IMR-90 (cell line): ENCODE measurements at regions not wholly inside any gene's neighbourhood (a gene's known extent, or its start where the extent isn't known, plus 50 kb on each side); places are given as distances from the start of the nearest gene placed in this dataset.

ENCODE experiments used
- ATAC-seq: fragments of 200-7000 bp; cut with Tn5 transposase; 2 replicates; pipeline ENCODE4 v1.9.1; 2020; ENCODE audit warnings: low read depth, mild to moderate bottlenecking, moderate library complexity
- BruUV-seq: library from RNA; stranded (reverse); fragments of 400-500 nt; replicated peaks from 2 replicates; lab custom pipeline; 2021; lab: Mats Ljungman, UMichigan
- CTCF ChIA-PET: fragments of 300-600 bp; formaldehyde crosslinking; extraction: SDS; loops from one replicate; lab custom pipeline; 2021; ENCODE audit warnings: antibody characterized with exemption; lab: Yijun Ruan, JAX
- POLR2A ChIA-PET: fragments of 300-600 bp; sonication (Branson Sonifier 250); formaldehyde crosslinking; loops from one replicate; lab custom pipeline; 2022; ENCODE audit warnings: antibody characterized with exemption; ENCODE audit not compliant: unreplicated experiment; lab: Charles Lee
- DNase-seq: peaks from one replicate; pipeline ENCODE4 v3.0.0; 2013
- H2AFZ ChIP-seq: replicated peaks from 2 replicates; pipeline ENCODE3; 2013; ENCODE audit warnings: low read length, mild to moderate bottlenecking; ENCODE audit not compliant: poor library complexity
- H2AK5ac ChIP-seq: 2 replicates; pipeline ENCODE4 v1.6.1; 2013; ENCODE audit warnings: low read depth, low read length, inconsistent platforms
- H2AK9ac ChIP-seq: replicated peaks from 2 replicates; pipeline ENCODE3; 2013; ENCODE audit warnings: mild to moderate bottlenecking, low read depth, low read length, moderate library complexity; ENCODE audit not compliant: poor library complexity
- H2BK120ac ChIP-seq: 2 replicates; pipeline ENCODE4 v1.6.1; 2013; ENCODE audit warnings: low read depth, low read length, inconsistent platforms
- H2BK15ac ChIP-seq: 3 replicates; pipeline ENCODE4 v1.6.1; 2013; ENCODE audit warnings: low read depth, low read length, inconsistent platforms
- H2BK20ac ChIP-seq: 2 replicates; pipeline ENCODE4 v1.6.1; 2013; ENCODE audit warnings: low read depth, mild to moderate bottlenecking, inconsistent platforms, low read length, moderate library complexity
- H2BK5ac ChIP-seq: 2 replicates; pipeline ENCODE4 v1.6.1; 2013; ENCODE audit warnings: mild to moderate bottlenecking, low read depth, low read length, inconsistent platforms; ENCODE audit not compliant: poor library complexity, severe bottlenecking
- H3K14ac ChIP-seq: replicated peaks from 2 replicates; pipeline ENCODE4 v1.6.1; 2013; ENCODE audit warnings: low read depth, low read length, inconsistent platforms
- H3K18ac ChIP-seq: 2 replicates; pipeline ENCODE4 v1.6.1; 2013; ENCODE audit warnings: low read depth, low read length, control low read depth
- H3K23ac ChIP-seq: 2 replicates; pipeline ENCODE4 v1.6.1; 2013; ENCODE audit warnings: low read depth, low read length, inconsistent platforms
- H3K27ac ChIP-seq: 2 replicates; pipeline ENCODE4 v1.5.1; 2013; ENCODE audit warnings: mild to moderate bottlenecking, control low read depth, low read length; ENCODE audit not compliant: insufficient read depth
- H3K27me3 ChIP-seq: 2 replicates; pipeline ENCODE4 v1.6.1; 2013; ENCODE audit warnings: low read length; ENCODE audit not compliant: control insufficient read depth, insufficient read depth
- H3K36me3 ChIP-seq: 2 replicates; pipeline ENCODE4 v1.6.1; 2013; ENCODE audit warnings: low read length, mixed read lengths; ENCODE audit not compliant: control insufficient read depth, insufficient read depth
- H3K4ac ChIP-seq: 2 replicates; pipeline ENCODE4 v1.6.1; 2013; ENCODE audit warnings: low read depth, low read length, inconsistent platforms
- H3K4me1 ChIP-seq: 2 replicates; pipeline ENCODE4 v1.6.1; 2013; ENCODE audit warnings: low read length, mixed read lengths; ENCODE audit not compliant: control insufficient read depth, insufficient read depth
- H3K4me2 ChIP-seq: 2 replicates; pipeline ENCODE4 v1.6.1; 2013; ENCODE audit warnings: low read depth, mild to moderate bottlenecking, control low read depth, low read length, moderate library complexity
- H3K4me3 ChIP-seq: 2 replicates; pipeline ENCODE4 v1.5.1; 2013; ENCODE audit warnings: low read depth, mild to moderate bottlenecking, control low read depth, low read length, moderate library complexity; ENCODE audit not compliant: insufficient read depth
- H3K56ac ChIP-seq: 2 replicates; pipeline ENCODE4 v1.6.1; 2013; ENCODE audit warnings: low read length, inconsistent platforms; ENCODE audit not compliant: insufficient read depth; ENCODE audit errors: extremely low read depth
- H3K79me1 ChIP-seq, 2 experiments: 2 replicates each; pipeline ENCODE4 v1.6.1; 2013; ENCODE audit warnings: low read length in 2 of 2, inconsistent platforms in 1 of 2, low read depth in 1 of 2
- H3K9ac ChIP-seq: 2 replicates; pipeline ENCODE4 v1.6.1; 2013; ENCODE audit warnings: low read depth, low read length, control low read depth
- H3K9me1 ChIP-seq: 2 replicates; pipeline ENCODE4 v1.6.1; 2013; ENCODE audit warnings: low read length, inconsistent platforms; ENCODE audit not compliant: insufficient read depth
- H3K9me3 ChIP-seq: 2 replicates; pipeline ENCODE4 v1.6.1; 2013; ENCODE audit warnings: low read length; ENCODE audit not compliant: control insufficient read depth, insufficient read depth
- H4K20me1 ChIP-seq: 2 replicates; pipeline ENCODE4 v1.6.1; 2013; ENCODE audit warnings: low read length, inconsistent platforms; ENCODE audit not compliant: insufficient read depth
- H4K5ac ChIP-seq: 2 replicates; pipeline ENCODE4 v1.6.1; 2013; ENCODE audit warnings: mild to moderate bottlenecking, low read depth, low read length, control low read depth
- H4K8ac ChIP-seq, 2 experiments: 2 replicates each; pipeline ENCODE4 v1.6.1; 2013; ENCODE audit warnings: low read depth in 2 of 2, low read length in 2 of 2, control low read depth in 1 of 2, inconsistent platforms in 1 of 2
- H4K91ac ChIP-seq: 2 replicates; pipeline ENCODE4 v1.6.1; 2013; ENCODE audit warnings: low read depth, low read length, inconsistent platforms; ENCODE audit not compliant: insufficient read depth
- BHLHE40 ChIP-seq: fragments of 150-350 bp; IDR thresholded peaks from 2 replicates; pipeline ENCODE4 v1.6.1; 2016; ENCODE audit warnings: mild to moderate bottlenecking, low read depth, low read length
- CEBPB ChIP-seq: IDR thresholded peaks from 2 replicates; pipeline ENCODE4 v1.6.1; 2012; ENCODE audit warnings: low read depth, low read length, improper control_type of control experiment
- CHD1 ChIP-seq: IDR thresholded peaks from 2 replicates; pipeline ENCODE4 v1.6.1; 2012; ENCODE audit warnings: low read depth, low read length, improper control_type of control experiment
- CTCF ChIP-seq: conservative IDR thresholded peaks from 2 replicates; pipeline ENCODE4 v1.5.1; 2012; ENCODE audit warnings: mild to moderate bottlenecking, low read depth, low read length, improper control_type of control experiment
- FOS ChIP-seq: fragments of 150-350 bp; IDR thresholded peaks from 2 replicates; pipeline ENCODE4 v1.6.1; 2016; ENCODE audit warnings: low read depth, low read length
- MAFK ChIP-seq: IDR thresholded peaks from 2 replicates; pipeline ENCODE4 v1.6.1; 2012; ENCODE audit warnings: low read depth, low read length, improper control_type of control experiment
- MAZ ChIP-seq: IDR thresholded peaks from 2 replicates; pipeline ENCODE4 v1.6.1; 2012; ENCODE audit warnings: low read depth, mild to moderate bottlenecking, low read length, improper control_type of control experiment, moderate library complexity, borderline replicate concordance
- MXI1 ChIP-seq: IDR thresholded peaks from 2 replicates; pipeline ENCODE4 v1.6.1; 2012; ENCODE audit warnings: low read depth, mild to moderate bottlenecking, low read length, moderate library complexity, borderline replicate concordance
- NFE2L2 ChIP-seq: fragments of 150-350 bp; IDR thresholded peaks from 2 replicates; pipeline ENCODE4 v1.6.1; 2016; ENCODE audit warnings: low read depth, mild to moderate bottlenecking, low read length
- POLR2A ChIP-seq: IDR thresholded peaks from 2 replicates; pipeline ENCODE4 v1.6.1; 2012; ENCODE audit warnings: mild to moderate bottlenecking, low read depth, low read length
- RAD21 ChIP-seq: IDR thresholded peaks from 2 replicates; pipeline ENCODE4 v1.6.1; 2012; ENCODE audit warnings: low read length, improper control_type of control experiment
- RCOR1 ChIP-seq: IDR thresholded peaks from 2 replicates; pipeline ENCODE4 v1.6.1; 2012; ENCODE audit warnings: mild to moderate bottlenecking, low read length, improper control_type of control experiment; ENCODE audit not compliant: insufficient replicate concordance
- RFX5 ChIP-seq: IDR thresholded peaks from 2 replicates; pipeline ENCODE4 v1.8.0; 2012; ENCODE audit warnings: low read depth, mild to moderate bottlenecking, low read length, moderate library complexity
- SMC3 ChIP-seq: fragments of 150-350 bp; IDR thresholded peaks from 2 replicates; pipeline ENCODE4 v1.6.1; 2016; ENCODE audit warnings: low read depth, mild to moderate bottlenecking, antibody characterized with exemption, low read length, moderate library complexity
- USF2 ChIP-seq: fragments of 150-350 bp; IDR thresholded peaks from 2 replicates; pipeline ENCODE4 v1.6.1; 2017; ENCODE audit warnings: mild to moderate bottlenecking, antibody characterized with exemption, low read length, low read depth
- WGBS, 2 experiments: methylation state at CpG; one replicate each; pipeline versions ENCODE4 v1.1.5 to v1.1.7; 2013; ENCODE audit warnings: missing lambda C conversion rate in 2 of 2; ENCODE audit not compliant: insufficient read length in 1 of 2; ENCODE audit errors: extremely low coverage in 2 of 2; 5-methylcytosine and 5-hydroxymethylcytosine counted together
- dilution Hi-C: fragments of 300-500 bp; cut with HindIII; formaldehyde crosslinking; loops from one replicate; pipeline ENCODE4 v1.14.3; 2018; ENCODE audit warnings: low sequenced_read_pairs; ENCODE audit not compliant: unreplicated experiment
- in situ Hi-C: fragments of 300-500 bp; cut with MboI; formaldehyde crosslinking; loops from 3 replicates; pipeline ENCODE4 v1.14.3; 2019; ENCODE audit warnings: low sequenced_read_pairs, inconsistent platforms, mixed read lengths
- intact Hi-C: fragments of 100-400 bp; cut with micrococcal nuclease; formaldehyde crosslinking; loops from 2 replicates; pipeline ENCODE4 v1.10.0; 2022
- TF ChIP-seq, protein P1 (sequence below): fragments of 150-350 bp; IDR thresholded peaks from 2 replicates; pipeline ENCODE4 v1.6.1; 2016; ENCODE audit warnings: low read depth, mild to moderate bottlenecking, low read length, moderate library complexity, borderline replicate concordance

DNA sequence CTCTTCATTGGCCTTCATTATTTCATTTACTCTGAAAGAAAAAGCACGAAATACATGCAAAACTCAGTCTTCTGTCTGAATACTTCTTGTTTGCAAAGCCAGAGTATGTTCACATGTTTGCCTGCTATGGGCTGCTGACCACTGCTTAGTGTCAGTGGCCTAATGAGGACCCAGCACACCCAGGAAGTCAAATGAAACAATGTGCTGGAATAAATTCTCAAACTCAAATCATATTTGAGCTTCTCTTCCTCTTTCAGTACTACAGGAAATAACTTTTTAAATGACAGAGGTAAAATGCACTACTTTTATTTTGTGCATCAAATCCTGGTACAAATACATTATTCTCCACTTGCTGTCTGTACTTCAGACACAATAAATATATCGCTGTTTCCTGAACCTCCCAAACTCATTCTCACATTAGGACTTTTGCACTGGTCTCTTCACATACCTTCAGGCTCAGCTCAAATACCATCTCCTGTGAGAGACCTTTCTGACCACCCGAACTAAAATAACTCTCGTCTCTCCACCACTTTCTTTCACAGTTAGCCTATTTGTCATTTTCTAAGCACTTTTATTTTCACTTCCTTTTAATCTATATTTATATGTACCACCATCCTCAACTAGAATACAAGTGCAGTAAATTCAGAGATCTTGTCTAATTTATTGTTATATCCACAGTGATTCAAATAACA lies 176.8 kb downstream of the TUSC7 start:
- no peak overlapping the region for H4K8ac ChIP-seq
- no peaks in the 10 kb centered on the region for H3K9me3 ChIP-seq
- H3K14ac ChIP-seq = no peak overlapping the region
- no peak overlapping the region for H2BK15ac ChIP-seq
- no peak overlapping the region for H2AFZ ChIP-seq
- no peaks in the 10 kb centered on the region for H3K9me1 ChIP-seq
- intact Hi-C loops (no loop called here), in situ Hi-C loops (no loop called here), dilution Hi-C loops (no loop called here)
- no peaks in the 10 kb centered on the region for H3K4me1 ChIP-seq
- no peak overlapping the region for H3K56ac ChIP-seq
- H3K27me3 ChIP-seq = no peaks in the 10 kb centered on the region
- no peak overlapping the region for H4K5ac ChIP-seq
- no peak overlapping the region for H3K4me3 ChIP-seq
- no peak overlapping the region for H3K18ac ChIP-seq
- H3K79me1 ChIP-seq = no peaks in the 10 kb centered on the region
- no peak overlapping the region for H2AK5ac ChIP-seq
- H2BK20ac ChIP-seq = no peak overlapping the region
- no peak overlapping the region for H3K23ac ChIP-seq
- no peaks in the 10 kb centered on the region for H4K20me1 ChIP-seq
- no peak overlapping the region for H3K4me2 ChIP-seq
- TF ChIP-seq, protein P1, sequence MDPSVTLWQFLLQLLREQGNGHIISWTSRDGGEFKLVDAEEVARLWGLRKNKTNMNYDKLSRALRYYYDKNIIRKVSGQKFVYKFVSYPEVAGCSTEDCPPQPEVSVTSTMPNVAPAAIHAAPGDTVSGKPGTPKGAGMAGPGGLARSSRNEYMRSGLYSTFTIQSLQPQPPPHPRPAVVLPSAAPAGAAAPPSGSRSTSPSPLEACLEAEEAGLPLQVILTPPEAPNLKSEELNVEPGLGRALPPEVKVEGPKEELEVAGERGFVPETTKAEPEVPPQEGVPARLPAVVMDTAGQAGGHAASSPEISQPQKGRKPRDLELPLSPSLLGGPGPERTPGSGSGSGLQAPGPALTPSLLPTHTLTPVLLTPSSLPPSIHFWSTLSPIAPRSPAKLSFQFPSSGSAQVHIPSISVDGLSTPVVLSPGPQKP = no peak
- TF ChIP-seq MAFK (no peak), USF2 (no peak), BHLHE40 (no peak), CEBPB (no peak), RAD21 (no peak), NFE2L2 (no peak), MAZ (no peak), RFX5 (no peak), RCOR1 (no peak), FOS (no peak), POLR2A (no peak), SMC3 (no peak), MXI1 (no peak), CTCF (no peak), CHD1 (no peak)
- 83% methylated on average over 1 of the region's 4 CpGs; no CpG with 5 or more reads in 1 of the 2 experiments for WGBS, 2 experiments
- ChIA-PET POLR2A (no interaction called here), CTCF (no interaction called here)
- H3K27ac ChIP-seq = no peak overlapping the region
- H3K4ac ChIP-seq = no peak overlapping the region
- no peak overlapping the region for H4K91ac ChIP-seq
- no peak for ATAC-seq
- H2AK9ac ChIP-seq = no peak overlapping the region
- no peak for DNase-seq
- no peak overlapping the region for H2BK5ac ChIP-seq
- no TSS peak for BruUV-seq
- no peak overlapping the region for H3K9ac ChIP-seq
- no peaks in the 10 kb centered on the region for H3K36me3 ChIP-seq
- no peak overlapping the region for H2BK120ac ChIP-seq
